HG02798 (cell line): ENCODE measurements at regions not wholly inside any gene's neighbourhood (a gene's known extent, or its start where the extent isn't known, plus 50 kb on each side); places are given as distances from the start of the nearest gene placed in this dataset.

Experiments used
- ATAC-seq: cut with Tn5 transposase; IDR thresholded peaks from one replicate; pipeline ENCODE4 v1.9.1; 2021; ENCODE audit warnings: mild to moderate bottlenecking; ENCODE audit not compliant: unreplicated experiment, poor library complexity

DNA sequence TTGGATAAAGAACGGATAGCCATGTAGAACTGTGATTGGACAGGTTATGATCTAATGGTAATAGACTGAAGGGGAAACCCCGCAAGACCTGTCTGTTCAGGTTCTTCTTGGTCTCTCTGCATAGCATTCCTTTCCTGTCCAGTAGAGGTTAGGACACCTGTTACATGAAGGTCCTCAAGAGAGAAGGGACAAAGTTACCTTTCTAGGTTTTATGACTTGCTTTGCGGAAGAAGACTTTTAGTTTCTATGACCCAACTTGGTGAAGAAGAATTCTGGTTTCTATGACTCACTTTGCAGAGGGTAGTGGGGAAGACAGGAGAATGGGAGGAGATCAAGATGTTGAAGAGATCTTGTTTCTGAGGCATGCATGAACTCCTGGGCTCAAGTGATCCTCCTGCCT, 97.9 kb upstream of the C3orf80 start:
- peak; percentile 63 for ATAC-seq

- ATAC-seq = no peak
Observed at GRCh38 chr3:160128056-160128455, 97.2 kb upstream of the C3orf80 start.

GRCh38 chr3:160129459-160130061, 95.7 kb upstream of the C3orf80 start:
- no peak for ATAC-seq

DNA sequence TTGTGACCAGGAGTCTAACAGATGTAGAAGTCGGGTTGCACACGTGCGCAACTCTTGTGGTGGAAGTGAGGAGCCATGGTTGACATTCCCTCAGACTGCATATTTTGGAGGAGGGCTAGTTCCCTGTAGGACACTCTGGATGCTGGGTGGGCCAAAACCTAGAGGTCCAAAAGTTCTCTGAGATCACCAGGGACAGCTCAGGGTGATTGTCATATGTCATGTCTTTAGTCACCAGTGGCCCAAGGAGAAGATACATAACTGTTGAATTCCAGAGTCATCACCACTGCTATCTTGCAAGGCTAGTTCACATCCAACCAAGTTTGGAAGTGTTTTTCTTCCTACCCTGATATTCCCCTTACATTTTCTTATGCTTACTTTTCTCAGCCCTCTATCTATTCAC, 95.2 kb upstream of the C3orf80 start:
- ATAC-seq = no peak

GRCh38 chr3:160130950-160131349, 94.3 kb upstream of the C3orf80 start:
- no peak for ATAC-seq

GRCh38 chr3:160132226-160132625, 93.0 kb upstream of the C3orf80 start:
- no peak for ATAC-seq

- ATAC-seq = no peak
Observed at GRCh38 chr3:160133757-160134156, 91.5 kb upstream of the C3orf80 start.

- no peak for ATAC-seq
Observed at GRCh38 chr3:160134454-160134853, 90.8 kb upstream of the C3orf80 start.

- no peak for ATAC-seq
Observed at GRCh38 chr3:160134964-160135363, 90.3 kb upstream of the C3orf80 start.

- ATAC-seq = no peak
Observed at GRCh38 chr3:160135851-160136250, 89.4 kb upstream of the C3orf80 start.

GRCh38 chr3:160136421-160136820, 88.8 kb upstream of the C3orf80 start:
- no peak for ATAC-seq

- no peak for ATAC-seq
Observed at GRCh38 chr3:160139291-160139690, 85.9 kb upstream of the C3orf80 start.

- no peak for ATAC-seq
Observed at GRCh38 chr3:160140756-160141155, 84.5 kb upstream of the C3orf80 start.

GRCh38 chr3:160141485-160142185, 83.6 kb upstream of the C3orf80 start:
- no peak for ATAC-seq

- ATAC-seq = no peak
Observed at GRCh38 chr3:160143482-160143881, 81.7 kb upstream of the C3orf80 start.

- ATAC-seq = no peak
Observed at GRCh38 chr3:160150066-160150465, 75.2 kb upstream of the C3orf80 start.

- ATAC-seq = no peak
Observed at GRCh38 chr3:160150525-160150924, 74.7 kb upstream of the C3orf80 start.

DNA sequence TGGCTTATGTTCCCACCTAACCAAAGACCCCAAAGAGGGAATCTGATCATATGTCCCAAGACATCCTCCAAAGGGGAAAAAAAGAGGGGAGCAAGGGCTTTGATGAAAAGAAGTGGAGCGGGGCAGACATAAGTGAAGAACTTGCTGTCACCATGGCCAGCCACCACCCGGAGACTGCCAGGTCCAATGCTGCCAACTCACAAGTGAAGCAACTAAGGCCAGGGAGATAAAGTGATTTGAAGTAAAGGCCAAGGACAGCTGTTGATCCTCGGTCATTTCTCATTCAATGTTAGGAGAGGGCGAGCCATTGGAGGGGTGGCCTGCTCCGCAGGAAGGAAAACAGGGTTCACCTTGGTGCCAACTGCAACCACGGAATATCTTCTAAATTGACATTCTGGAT, 72.6 kb upstream of the C3orf80 start:
- no peak for ATAC-seq

DNA sequence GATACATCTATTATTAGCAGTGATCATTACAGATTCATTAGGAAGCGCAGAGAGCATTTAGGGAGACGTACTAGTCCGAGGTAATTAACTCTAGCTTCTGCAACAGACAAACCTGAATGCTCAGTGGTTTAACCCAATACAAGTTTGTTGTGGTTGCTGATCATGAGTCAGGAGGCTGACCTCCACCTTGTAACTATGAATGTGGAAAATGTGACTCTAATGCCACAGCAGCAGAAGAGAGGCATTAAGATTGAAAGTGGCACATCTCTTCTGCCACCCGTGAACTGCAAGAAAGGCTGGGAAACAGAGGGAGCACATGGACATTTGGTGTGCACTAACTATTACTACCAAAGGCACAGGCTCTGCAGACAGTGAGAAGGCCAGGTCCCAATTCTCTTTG, 71.2 kb upstream of the C3orf80 start:
- no peak for ATAC-seq

GRCh38 chr3:160154596-160154995, 70.6 kb upstream of the C3orf80 start:
- ATAC-seq = no peak

GRCh38 chr3:160157321-160157720, 67.9 kb upstream of the C3orf80 start:
- no peak for ATAC-seq

GRCh38 chr3:160159341-160159740, 65.9 kb upstream of the C3orf80 start:
- ATAC-seq = no peak
